ENCODE measurements at regions not wholly inside any gene's neighbourhood (a gene's known extent, or its start where the extent isn't known, plus 50 kb on each side); places are given as distances from the start of the nearest gene placed in this dataset.

- intact Hi-C loops (cut with DNase I) = no loop called here
- H3K4me3 ChIP-seq = no peak overlapping the region
- no peaks in the 10 kb centered on the region for H3K27me3 ChIP-seq
- H3K4me1 ChIP-seq = peaks cover 0 to 11% (median 5%) of the 10 kb centered on the region in 9 donors
- ATAC-seq (no peak), DNase-seq (no peak)
- no peak for TF ChIP-seq CTCF (IDR thresholded peaks at IDR 0.05)
- H3K9me3 ChIP-seq = peaks cover 0 to 2% (median 0%) of the 10 kb centered on the region in 11 donors
- 62 to 65% methylated on average over 5 of the region's 5 CpGs for WGBS, 2 donors
- H3K27ac ChIP-seq = no peak overlapping the region
- H3K36me3 ChIP-seq = no peaks in the 10 kb centered on the region
Measured at GRCh38 chr4:111266937-111267336, 644.1 kb upstream of the PITX2 start.

GRCh38 chr4:111267786-111268185, 644.9 kb upstream of the PITX2 start:
- Histone ChIP-seq H3K27ac (no peak overlapping the region), H3K4me1 (peaks cover 0 to 11% (median 5%) of the 10 kb centered on the region in 9 donors), H3K4me3 (no peak overlapping the region), H3K36me3 (no peaks in the 10 kb centered on the region), H3K9me3 (peaks cover 0 to 2% (median 0%) of the 10 kb centered on the region in 11 donors), H3K27me3 (no peaks in the 10 kb centered on the region)
- intact Hi-C loops (cut with DNase I) = no loop called here
- ATAC-seq (no peak), DNase-seq (no peak)
- TF ChIP-seq CTCF (IDR thresholded peaks at IDR 0.05) = no peak
- WGBS, 2 donors = 68 to 87% methylated on average over 2 of the region's 2 CpGs

- intact Hi-C loops (cut with DNase I) = no loop called here
- ATAC-seq (peak in 4 of 8 donors; percentile 53 to 66 (median 62)), DNase-seq (no peak)
- 51 to 67% methylated on average over 2 of the region's 2 CpGs for WGBS, 2 donors
- no peaks in the 10 kb centered on the region for H3K36me3 ChIP-seq
- H3K4me1 ChIP-seq = peaks cover 0 to 11% (median 5%) of the 10 kb centered on the region in 9 donors
- H3K27me3 ChIP-seq = no peaks in the 10 kb centered on the region
- H3K9me3 ChIP-seq = peaks cover 0 to 2% (median 0%) of the 10 kb centered on the region in 11 donors
- peak overlapping the region in 1 of 10 donors; percentile 9 for H3K4me3 ChIP-seq
- no peak overlapping the region for H3K27ac ChIP-seq
- TF ChIP-seq CTCF (IDR thresholded peaks at IDR 0.05) = no peak
Measured at GRCh38 chr4:111268769-111269414, 646.0 kb upstream of the PITX2 start.

- DNase-seq = no peak
- H3K27ac ChIP-seq = no peak overlapping the region
- H3K9me3 ChIP-seq = peaks cover 0 to 2% (median 0%) of the 10 kb centered on the region in 11 donors
- TF ChIP-seq CTCF (IDR thresholded peaks at IDR 0.05) = no peak
- ATAC-seq = no peak
- 25 to 35% methylated on average over 2 of the region's 2 CpGs for WGBS, 2 donors
- H3K4me3 ChIP-seq = no peak overlapping the region
- H3K27me3 ChIP-seq = no peaks in the 10 kb centered on the region
- H3K36me3 ChIP-seq = no peaks in the 10 kb centered on the region
- H3K4me1 ChIP-seq = peaks cover 0 to 11% (median 5%) of the 10 kb centered on the region in 9 donors
- intact Hi-C loops (cut with DNase I) = no loop called here
Measured at GRCh38 chr4:111269439-111269838, 646.6 kb upstream of the PITX2 start.
